ENCODE measurements at regions not wholly inside any gene's neighbourhood (a gene's known extent, or its start where the extent isn't known, plus 50 kb on each side); places are given as distances from the start of the nearest gene placed in this dataset.

DNA sequence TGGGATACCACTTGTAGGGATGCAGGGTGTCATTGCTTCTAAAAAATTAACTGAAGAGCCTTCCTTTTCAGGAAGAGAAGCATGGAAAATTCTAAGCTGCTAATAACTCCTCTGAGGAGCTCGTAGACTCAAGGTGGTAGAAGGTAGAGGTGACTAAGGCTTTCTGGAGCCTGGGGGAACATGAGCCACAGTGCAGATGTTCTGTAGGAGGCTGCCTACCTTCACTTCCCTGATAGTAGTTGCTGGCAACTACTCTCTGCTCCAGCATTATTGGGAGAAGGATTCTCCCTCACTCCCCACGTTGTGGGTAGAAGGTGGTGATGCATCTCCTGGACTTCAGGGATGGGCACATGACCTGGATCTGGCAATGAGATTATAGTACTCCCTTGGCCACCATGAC lies 86.7 kb upstream of the STARD4 start:
- TF ChIP-seq CTCF (IDR thresholded peaks at IDR 0.05 in 4 of 5, conservative IDR thresholded peaks at IDR 0.05 in 1 of 5) (no peak), POLR2A (IDR thresholded peaks at IDR 0.05) (no peak)

Measured in gastrocnemius medialis (tissue), 4 donors.